Breast epithelium (tissue), 3 donors: ENCODE measurements at regions not wholly inside any gene's neighbourhood (a gene's known extent, or its start where the extent isn't known, plus 50 kb on each side); places are given as distances from the start of the nearest gene placed in this dataset.

ENCODE experiments used
- POLR2A ChIP-seq: fragments of 450-650 bp; IDR thresholded peaks from one replicate; pipeline ENCODE4 v1.6.1; 2016; ENCODE audit warnings: antibody characterized with exemption, mild to moderate bottlenecking, moderate library complexity
- TF ChIP-seq, protein P1 (sequence below), 3 donors: fragments of 450-650 bp; IDR thresholded peaks; one replicate each; pipeline ENCODE4 v1.5.1; 2016 to 2017; ENCODE audit warnings: antibody characterized with exemption in 3 of 3, mild to moderate bottlenecking in 3 of 3, moderate library complexity in 3 of 3

DNA sequence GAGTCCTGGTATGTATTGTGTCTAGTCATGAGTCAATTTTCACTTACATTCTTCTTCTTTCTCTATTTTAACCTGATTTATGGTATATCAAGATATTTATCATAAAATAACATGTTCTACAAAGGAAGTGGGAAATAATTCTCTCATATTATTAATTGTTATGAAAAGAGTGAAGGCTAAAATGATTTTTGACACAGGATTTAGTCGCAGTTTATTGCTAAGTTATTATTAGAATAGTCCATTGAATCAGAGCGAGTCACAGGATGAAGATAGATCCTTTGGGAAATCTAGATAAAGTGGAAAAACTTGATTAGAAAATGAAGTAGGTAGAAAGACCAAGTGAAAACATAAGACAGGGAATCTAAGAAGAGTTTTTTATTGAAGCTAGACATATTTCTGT is 184.3 kb upstream of the DGKB start:
- TF ChIP-seq, protein P1, sequence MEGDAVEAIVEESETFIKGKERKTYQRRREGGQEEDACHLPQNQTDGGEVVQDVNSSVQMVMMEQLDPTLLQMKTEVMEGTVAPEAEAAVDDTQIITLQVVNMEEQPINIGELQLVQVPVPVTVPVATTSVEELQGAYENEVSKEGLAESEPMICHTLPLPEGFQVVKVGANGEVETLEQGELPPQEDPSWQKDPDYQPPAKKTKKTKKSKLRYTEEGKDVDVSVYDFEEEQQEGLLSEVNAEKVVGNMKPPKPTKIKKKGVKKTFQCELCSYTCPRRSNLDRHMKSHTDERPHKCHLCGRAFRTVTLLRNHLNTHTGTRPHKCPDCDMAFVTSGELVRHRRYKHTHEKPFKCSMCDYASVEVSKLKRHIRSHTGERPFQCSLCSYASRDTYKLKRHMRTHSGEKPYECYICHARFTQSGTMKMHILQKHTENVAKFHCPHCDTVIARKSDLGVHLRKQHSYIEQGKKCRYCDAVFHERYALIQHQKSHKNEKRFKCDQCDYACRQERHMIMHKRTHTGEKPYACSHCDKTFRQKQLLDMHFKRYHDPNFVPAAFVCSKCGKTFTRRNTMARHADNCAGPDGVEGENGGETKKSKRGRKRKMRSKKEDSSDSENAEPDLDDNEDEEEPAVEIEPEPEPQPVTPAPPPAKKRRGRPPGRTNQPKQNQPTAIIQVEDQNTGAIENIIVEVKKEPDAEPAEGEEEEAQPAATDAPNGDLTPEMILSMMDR (IDR thresholded peaks at IDR 0.05) = no peak
- no peak for TF ChIP-seq POLR2A
